ENCODE measurements at regions not wholly inside any gene's neighbourhood (a gene's known extent, or its start where the extent isn't known, plus 50 kb on each side); places are given as distances from the start of the nearest gene placed in this dataset.

GRCh38 chr11:112859787-112860186 is 101.4 kb upstream of the NCAM1 start:
- TF ChIP-seq CTCF (IDR thresholded peaks at IDR 0.05) (no peak), POLR2A (IDR thresholded peaks at IDR 0.05) (no peak)

Measured in testis (tissue), 2 donors.